ENCODE measurements at regions not wholly inside any gene's neighbourhood (a gene's known extent, or its start where the extent isn't known, plus 50 kb on each side); places are given as distances from the start of the nearest gene placed in this dataset.

DNA sequence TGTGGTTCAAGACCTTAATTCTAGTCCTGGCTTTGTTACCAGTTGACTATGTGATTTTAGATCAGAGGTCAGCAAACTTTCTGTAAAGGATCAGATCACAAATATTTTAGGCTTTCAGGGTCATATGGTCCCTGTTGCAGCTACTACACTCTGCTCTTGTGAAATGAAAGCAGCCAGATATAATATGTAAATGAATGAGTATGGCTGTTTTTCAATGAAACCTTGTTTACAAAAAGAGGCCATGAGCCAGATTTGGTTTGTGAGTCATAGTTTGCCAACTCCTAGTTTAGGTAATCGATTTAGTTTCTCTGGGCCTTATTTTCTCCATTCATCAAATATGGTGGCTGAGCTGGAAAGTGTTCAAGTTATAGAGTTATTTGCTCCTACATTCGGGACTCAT is 346.7 kb downstream of the NUF2 start:
- no peak overlapping the region for H3K27ac ChIP-seq (replicated peaks)
- TF ChIP-seq POLR2AphosphoS5 (IDR thresholded peaks at IDR 0.05; ENCODE audit: low read depth): no peak
- TF ChIP-seq GABPA (IDR thresholded peaks at IDR 0.05; ENCODE audit: low read depth): no peak
- no peak for TF ChIP-seq SPI1 (IDR thresholded peaks at IDR 0.05; ENCODE audit: borderline replicate concordance, low read depth)
- TF ChIP-seq, protein P1, sequence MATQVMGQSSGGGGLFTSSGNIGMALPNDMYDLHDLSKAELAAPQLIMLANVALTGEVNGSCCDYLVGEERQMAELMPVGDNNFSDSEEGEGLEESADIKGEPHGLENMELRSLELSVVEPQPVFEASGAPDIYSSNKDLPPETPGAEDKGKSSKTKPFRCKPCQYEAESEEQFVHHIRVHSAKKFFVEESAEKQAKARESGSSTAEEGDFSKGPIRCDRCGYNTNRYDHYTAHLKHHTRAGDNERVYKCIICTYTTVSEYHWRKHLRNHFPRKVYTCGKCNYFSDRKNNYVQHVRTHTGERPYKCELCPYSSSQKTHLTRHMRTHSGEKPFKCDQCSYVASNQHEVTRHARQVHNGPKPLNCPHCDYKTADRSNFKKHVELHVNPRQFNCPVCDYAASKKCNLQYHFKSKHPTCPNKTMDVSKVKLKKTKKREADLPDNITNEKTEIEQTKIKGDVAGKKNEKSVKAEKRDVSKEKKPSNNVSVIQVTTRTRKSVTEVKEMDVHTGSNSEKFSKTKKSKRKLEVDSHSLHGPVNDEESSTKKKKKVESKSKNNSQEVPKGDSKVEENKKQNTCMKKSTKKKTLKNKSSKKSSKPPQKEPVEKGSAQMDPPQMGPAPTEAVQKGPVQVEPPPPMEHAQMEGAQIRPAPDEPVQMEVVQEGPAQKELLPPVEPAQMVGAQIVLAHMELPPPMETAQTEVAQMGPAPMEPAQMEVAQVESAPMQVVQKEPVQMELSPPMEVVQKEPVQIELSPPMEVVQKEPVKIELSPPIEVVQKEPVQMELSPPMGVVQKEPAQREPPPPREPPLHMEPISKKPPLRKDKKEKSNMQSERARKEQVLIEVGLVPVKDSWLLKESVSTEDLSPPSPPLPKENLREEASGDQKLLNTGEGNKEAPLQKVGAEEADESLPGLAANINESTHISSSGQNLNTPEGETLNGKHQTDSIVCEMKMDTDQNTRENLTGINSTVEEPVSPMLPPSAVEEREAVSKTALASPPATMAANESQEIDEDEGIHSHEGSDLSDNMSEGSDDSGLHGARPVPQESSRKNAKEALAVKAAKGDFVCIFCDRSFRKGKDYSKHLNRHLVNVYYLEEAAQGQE (IDR thresholded peaks at IDR 0.05; ENCODE audit: insufficient replicate concordance, low read depth): no peak
- TF ChIP-seq, protein P2, sequence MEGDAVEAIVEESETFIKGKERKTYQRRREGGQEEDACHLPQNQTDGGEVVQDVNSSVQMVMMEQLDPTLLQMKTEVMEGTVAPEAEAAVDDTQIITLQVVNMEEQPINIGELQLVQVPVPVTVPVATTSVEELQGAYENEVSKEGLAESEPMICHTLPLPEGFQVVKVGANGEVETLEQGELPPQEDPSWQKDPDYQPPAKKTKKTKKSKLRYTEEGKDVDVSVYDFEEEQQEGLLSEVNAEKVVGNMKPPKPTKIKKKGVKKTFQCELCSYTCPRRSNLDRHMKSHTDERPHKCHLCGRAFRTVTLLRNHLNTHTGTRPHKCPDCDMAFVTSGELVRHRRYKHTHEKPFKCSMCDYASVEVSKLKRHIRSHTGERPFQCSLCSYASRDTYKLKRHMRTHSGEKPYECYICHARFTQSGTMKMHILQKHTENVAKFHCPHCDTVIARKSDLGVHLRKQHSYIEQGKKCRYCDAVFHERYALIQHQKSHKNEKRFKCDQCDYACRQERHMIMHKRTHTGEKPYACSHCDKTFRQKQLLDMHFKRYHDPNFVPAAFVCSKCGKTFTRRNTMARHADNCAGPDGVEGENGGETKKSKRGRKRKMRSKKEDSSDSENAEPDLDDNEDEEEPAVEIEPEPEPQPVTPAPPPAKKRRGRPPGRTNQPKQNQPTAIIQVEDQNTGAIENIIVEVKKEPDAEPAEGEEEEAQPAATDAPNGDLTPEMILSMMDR (IDR thresholded peaks at IDR 0.05; ENCODE audit: insufficient read depth, low read length): no peak
- H3K4me3 ChIP-seq (replicated peaks; ENCODE audit: insufficient read depth, low read length): no peak overlapping the region
- DNase-seq (ENCODE audit: low read depth in 1 of 2, low spot score in 1 of 2): no peak
- H3K27me3 ChIP-seq (ENCODE audit: insufficient read depth, poor library complexity, severe bottlenecking): no peaks in the 10 kb centered on the region

DNA sequence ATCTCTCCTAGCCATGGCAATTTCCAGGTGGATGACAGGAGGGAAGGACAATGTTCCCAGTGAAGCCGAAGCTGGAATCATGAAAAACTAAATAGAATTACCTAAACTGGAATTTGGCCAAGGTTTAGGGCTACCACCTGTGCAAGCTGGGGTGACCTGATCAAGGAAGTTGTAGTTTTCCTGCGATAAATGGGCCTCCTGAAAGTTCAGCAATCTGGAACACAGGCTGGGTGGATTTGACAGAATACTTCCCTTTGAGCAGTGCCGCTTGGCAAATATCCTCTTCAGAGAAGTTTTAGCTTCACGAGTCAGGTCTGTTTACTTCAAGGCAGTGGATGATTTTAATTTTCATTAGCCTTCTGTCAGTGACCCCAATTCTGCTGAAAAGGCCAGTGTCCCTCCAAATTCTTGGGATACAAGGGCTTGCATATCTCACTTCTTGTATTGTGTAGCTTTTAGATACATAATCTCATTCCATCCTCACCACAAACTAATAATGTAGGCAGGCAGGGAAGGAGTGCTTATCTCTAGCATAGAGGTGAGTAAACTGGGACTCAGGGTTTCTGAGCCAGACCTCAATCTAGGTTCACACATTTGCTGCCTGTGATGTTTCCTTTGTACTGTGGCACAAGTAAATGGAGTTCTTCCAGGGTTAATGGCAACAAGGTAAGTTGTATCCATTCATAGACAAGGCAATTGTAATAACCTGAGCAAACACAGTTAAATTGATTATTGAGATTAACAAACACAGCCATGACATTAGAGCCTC is 349.4 kb downstream of the NUF2 start:
- no peak for DNase-seq (ENCODE audit: low read depth in 1 of 2, low spot score in 1 of 2)
- no peak overlapping the region for H3K4me3 ChIP-seq (replicated peaks; ENCODE audit: insufficient read depth, low read length)
- H3K27me3 ChIP-seq (ENCODE audit: insufficient read depth, poor library complexity, severe bottlenecking): no peaks in the 10 kb centered on the region
- TF ChIP-seq, protein P2 (IDR thresholded peaks at IDR 0.05; ENCODE audit: insufficient read depth, low read length): no peak
- no peak for TF ChIP-seq SPI1 (IDR thresholded peaks at IDR 0.05; ENCODE audit: borderline replicate concordance, low read depth)
- no peak overlapping the region for H3K27ac ChIP-seq (replicated peaks)

DNA sequence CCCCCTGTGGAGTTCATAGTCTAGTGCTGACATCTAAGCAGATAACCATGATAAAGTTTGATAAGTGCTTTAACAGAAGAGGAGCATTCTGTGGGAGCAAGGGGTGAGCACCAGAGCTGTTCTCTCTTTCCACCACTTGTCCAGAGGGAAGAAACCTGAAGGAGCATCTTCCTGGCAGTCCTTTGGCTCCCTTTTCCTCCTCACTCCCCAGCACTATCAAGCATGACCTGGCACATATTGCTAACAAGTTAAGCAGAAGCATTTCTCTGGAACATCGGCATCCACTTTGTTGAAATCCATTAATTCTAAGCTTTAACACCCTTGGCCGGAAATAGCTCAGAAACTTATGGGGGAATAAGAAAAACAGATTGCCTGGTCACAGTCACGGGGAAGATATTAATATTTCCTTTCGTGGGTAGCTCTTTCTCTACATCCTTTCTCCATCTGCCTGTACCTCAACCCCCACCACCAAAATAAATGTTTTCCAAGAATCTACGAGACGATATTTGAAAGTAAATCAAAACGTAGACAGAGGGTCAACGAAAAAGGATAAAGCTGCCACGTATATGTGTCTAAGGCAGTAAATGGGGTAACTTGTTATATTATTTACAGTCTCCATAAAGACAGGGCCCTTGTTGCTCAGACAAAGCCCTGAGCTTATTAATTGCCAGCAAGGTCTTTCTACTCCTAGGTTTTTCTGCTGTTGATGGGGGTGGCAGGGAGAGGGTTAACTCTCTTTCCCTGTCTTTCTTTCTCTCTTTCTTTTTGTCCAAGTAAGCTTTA is 351.4 kb downstream of the NUF2 start:
- no peak overlapping the region for H3K27ac ChIP-seq (replicated peaks)
- H3K4me3 ChIP-seq (replicated peaks; ENCODE audit: insufficient read depth, low read length): no peak overlapping the region
- DNase-seq (ENCODE audit: low read depth in 1 of 2, low spot score in 1 of 2): no peak
- TF ChIP-seq, protein P2 (IDR thresholded peaks at IDR 0.05; ENCODE audit: insufficient read depth, low read length): no peak
- TF ChIP-seq GABPA (IDR thresholded peaks at IDR 0.05; ENCODE audit: low read depth) (no peak), POLR2AphosphoS5 (IDR thresholded peaks at IDR 0.05; ENCODE audit: low read depth) (no peak), SPI1 (IDR thresholded peaks at IDR 0.05; ENCODE audit: borderline replicate concordance, low read depth) (no peak)
- TF ChIP-seq, protein P1 (IDR thresholded peaks at IDR 0.05; ENCODE audit: insufficient replicate concordance, low read depth): no peak
- no peaks in the 10 kb centered on the region for H3K27me3 ChIP-seq (ENCODE audit: insufficient read depth, poor library complexity, severe bottlenecking)

Data from HL-60 (cell line).